GM19238 (cell line): ENCODE measurements at regions not wholly inside any gene's neighbourhood (a gene's known extent, or its start where the extent isn't known, plus 50 kb on each side); places are given as distances from the start of the nearest gene placed in this dataset.
"Not testable (repeated sequence)": the region's sequence is repeated elsewhere in the genome, so short reads cannot be mapped to it uniquely, and the experiment has no call there.

Source experiments
- DNase-seq: peaks from one replicate; pipeline ENCODE4 v3.0.0; 2011; ENCODE audit warnings: low spot score; ENCODE audit not compliant: insufficient read length

DNA sequence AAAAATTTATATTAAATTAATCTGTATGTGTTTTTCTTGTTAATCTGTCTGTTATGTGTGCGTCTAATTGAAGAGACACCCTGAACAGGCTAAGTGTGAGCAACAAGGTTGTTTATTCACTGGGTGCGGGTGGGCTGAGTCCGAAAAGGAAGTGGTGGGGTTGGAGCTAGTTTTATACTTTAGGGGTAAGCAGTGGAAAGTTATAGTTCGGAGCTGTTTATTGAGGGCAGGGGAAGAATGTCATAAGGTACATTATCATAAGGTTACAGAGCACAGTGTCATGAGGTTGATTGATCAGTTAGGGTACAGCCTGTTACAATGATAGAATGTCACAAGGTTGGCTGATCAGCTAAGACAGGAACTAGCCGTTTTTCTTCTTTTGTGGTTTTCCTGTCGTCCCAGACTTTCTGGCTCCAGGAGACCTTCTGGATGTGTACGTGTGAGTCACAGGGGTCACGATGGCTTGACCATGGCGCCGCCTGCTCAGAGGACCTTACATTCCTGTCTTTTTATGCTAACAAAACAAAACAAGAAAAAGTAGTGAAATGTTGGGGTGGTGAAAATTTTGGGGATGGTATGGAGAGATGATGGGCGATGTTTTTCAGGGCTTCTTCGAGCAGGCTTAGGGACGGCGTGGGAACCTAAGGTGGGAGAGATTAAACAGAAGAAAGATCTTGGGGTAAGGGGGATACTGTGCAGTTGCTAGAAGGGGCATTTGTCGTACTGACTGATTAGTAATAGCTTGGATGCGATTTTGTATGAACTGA is 754.0 kb upstream of the ADGRB3 start:
- no peak for DNase-seq

DNA sequence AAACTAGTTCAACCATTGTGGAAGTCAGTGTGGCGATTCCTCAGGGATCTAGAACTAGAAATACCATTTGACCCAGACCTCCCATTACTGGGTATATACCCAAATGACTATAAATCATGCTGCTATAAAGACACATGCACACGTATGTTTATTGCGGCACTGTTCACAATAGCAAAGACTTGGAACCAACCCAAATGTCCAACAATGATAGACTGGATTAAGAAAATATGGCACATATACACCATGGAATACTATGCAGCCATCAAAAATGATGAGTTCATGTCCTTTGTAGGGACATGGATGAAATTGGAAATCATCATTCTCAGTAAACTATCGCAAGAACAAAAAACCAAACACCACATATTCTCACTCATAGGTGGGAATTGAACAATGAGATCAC is 754.7 kb upstream of the ADGRB3 start:
- not testable (repeated sequence) for DNase-seq

- DNase-seq = not testable (repeated sequence)
Observed at GRCh38 chr6:67879928-67880327, 755.2 kb upstream of the ADGRB3 start.

DNA sequence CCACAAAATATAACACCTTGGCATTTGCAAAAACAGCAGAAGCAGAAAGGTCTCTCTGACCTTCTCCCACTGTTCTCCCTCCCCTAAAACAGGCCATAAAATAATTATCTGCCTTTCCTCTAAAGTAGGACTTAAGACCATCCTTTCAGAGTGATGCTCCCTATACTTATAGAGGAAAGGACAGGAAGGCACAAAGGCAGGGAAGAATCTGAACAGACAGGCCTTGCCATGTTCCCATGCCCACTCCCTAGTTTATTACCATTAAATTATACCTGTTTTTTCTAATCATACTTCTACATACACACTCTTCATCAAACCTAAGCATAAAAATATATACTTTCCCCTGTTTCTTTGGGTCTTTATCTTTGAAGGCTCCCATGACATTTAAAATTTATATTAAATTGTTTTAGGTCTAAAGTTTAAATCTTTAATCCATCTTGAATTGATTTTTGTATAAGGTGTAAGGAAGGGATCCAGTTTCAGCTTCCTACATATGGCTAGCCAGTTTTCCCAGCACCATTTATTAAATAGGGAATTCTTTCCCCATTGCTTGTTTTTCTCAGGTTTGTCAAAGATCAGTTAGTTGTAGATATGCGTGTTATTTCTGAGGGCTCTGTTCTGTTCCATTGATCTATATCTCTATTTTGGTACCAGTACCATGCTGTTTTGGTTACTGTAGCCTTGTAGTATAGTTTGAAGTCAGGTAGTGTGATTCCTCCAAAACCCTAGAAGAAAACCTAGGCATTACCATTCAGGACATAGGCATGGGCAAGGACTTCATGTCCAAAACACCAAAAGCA is 755.8 kb upstream of the ADGRB3 start:
- not testable (repeated sequence) for DNase-seq

GRCh38 chr6:67878216-67878615 is 756.9 kb upstream of the ADGRB3 start:
- not testable (repeated sequence) for DNase-seq

DNA sequence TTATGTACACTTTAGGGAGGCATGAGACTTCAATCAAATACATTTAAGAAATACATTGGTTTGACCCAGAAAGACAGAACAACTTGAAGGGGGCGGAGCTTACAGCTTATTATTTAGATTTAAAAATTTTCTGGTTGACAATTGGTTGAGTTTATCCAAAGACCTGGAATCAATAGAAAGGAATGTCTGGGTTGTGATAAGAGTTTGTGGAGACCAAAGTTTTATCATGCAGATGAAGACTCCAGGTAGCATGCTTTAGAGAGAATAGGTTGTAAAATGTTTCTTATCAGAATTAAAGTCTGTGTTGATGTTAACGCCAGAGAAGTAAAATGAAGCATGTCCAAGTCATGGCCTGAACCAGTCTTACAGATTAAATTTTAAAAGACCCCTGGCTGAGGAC is 757.8 kb upstream of the ADGRB3 start:
- DNase-seq = no peak

DNA sequence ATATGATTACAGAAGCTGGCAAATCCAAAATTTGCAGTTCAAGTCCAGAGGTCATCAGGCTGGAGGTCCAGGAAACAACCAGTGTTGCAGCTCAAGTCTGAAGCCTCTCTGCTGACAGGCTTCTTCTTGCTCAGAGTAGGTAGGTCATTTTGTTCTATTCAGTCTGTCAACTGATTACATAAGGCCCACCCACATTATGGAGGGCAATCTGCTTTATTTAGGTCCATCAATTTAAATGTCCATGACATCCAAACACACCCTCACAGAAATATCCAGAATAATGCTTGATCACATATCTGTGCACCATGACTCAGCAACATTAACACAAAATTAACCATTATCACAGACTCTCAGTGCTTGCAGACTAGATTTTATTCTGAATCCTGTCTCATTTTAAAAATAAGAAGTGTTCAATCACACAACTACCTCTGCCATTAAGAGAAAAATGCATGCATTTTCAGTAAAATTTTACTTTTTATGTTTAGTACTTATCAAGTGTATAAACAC is 759.2 kb upstream of the ADGRB3 start:
- DNase-seq = no peak

DNA sequence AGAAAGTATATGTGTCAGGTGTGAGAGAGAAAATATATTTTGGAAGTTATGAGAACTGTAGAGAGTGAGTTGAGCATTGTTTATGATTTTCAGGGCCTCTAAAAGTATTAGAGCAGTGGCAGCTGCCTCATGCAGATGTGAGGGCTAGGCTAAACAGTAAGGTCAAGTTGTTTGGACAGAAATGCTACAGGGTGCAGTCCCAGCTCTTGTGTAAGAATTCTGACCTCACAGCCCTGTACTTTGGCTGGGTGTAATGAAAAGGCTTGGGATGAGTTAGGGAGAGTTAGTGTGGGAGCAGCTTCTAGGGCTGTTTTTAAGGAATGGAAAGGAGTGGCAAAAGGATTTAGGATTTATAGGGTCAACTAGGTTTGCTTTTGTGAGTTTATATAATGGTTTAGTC is 764.8 kb upstream of the ADGRB3 start:
- no peak for DNase-seq

- DNase-seq = no peak
Observed at GRCh38 chr6:67863346-67863745, 771.7 kb upstream of the ADGRB3 start.

DNA sequence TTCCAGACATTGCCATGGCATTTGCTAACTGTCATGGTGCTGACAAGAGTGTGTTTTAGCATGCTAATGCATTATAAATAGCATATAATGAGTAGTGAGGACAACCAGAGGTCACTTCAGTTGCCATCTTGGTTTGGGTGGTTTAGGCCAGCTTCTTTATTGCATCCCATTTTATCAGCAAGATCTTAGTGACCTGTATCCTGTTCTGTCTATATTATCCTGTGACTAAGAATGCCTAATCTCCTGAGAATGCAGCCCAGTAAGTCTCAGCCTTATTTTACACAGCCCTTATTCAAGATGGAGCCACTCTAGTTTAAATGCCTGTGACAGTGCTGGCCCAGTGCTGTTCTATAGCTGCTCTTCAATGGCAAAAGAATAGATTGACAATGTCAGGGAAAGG is 781.0 kb upstream of the ADGRB3 start:
- DNase-seq = no peak

GRCh38 chr6:67839818-67840217 is 795.3 kb upstream of the ADGRB3 start:
- no peak for DNase-seq

DNA sequence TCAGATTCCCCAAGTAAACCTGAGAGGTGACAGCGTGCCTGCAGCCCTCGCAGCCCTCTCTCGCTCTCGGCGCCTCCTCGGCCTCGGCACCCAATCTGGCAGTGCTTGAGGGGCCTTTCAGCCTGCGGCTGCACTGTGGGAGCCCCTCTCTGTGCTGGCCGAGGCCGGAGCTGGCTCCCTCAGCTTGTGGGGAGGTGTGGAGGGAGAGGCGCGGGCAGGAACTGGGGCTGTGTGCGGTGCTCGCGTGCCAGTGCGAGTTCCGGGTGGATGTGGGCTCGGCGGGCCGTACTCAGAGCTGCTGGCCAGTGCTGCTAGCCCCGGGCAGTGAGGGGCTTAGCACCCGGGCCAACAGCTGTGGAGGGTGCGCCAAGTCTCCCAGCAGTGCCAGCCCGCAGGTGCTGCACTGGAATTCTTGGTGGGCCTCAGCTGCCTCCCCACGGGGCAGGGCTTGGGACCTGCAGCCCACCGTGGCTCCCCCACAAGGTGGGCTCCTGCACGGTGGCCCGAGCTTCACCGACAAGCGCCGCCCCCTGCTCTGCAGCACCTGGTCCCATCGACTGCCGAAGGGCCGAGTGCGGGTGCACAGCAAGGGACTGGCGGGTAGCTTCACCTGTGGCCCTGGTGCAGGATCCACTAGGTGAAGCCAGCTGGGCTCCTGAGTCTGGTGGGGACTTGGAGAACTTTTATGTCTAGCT is 809.7 kb upstream of the ADGRB3 start:
- no peak for DNase-seq

DNA sequence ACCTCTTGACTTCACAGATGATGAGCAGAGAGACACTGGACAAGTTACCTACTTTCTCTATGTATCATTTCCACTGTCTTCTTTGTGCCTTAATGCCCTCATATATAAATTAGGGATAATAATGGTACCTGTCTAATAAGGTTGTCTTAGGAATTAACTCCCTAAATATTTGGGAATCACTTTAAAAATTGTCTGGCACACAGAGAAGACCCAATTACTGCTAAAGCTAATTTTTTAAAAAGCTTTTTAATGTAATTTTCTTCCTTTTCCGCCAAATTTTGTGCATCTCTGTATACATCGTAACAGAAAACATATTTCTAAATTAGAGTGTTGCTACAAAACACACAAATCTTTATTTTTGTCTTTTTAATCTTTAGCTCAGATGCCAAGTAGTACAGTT is 816.8 kb upstream of the ADGRB3 start:
- no peak for DNase-seq

DNA sequence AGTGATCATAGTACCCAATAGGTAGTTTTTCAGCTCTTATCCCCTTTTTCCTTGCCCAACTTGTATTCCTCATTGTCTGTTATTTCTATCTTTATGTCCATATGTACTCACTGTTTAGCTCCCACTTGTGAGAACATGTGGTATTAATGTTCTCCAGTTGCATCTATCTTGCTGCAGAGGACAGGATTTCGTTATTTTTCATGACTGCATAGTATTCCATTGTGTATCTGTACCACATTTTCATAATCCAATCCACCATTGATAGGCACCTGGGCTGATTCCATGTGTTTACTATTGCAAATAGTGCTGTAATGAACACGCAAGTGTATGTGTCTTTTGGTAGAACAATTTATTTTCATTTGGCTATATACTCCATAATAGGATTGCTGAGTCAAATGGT is 819.5 kb upstream of the ADGRB3 start:
- DNase-seq = no peak

DNA sequence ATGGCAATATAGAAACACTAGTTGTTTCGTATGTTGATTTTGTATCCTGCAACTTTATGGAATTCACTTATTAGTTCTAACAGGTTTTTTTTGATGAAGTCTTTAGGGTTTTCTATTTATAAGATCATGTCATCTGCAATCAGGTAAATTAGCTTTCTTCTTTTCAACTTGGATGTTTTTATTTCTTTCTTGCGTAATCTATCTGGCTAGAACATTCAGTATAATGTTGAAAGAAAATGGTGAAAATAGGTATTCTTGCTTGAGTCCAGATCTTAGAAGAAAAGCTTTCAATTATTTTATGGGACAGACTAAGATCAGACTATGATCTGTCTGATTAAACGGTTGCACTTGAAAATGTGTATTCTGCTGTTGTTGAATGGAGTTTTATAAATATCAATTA is 820.8 kb upstream of the ADGRB3 start:
- DNase-seq = no peak

DNA sequence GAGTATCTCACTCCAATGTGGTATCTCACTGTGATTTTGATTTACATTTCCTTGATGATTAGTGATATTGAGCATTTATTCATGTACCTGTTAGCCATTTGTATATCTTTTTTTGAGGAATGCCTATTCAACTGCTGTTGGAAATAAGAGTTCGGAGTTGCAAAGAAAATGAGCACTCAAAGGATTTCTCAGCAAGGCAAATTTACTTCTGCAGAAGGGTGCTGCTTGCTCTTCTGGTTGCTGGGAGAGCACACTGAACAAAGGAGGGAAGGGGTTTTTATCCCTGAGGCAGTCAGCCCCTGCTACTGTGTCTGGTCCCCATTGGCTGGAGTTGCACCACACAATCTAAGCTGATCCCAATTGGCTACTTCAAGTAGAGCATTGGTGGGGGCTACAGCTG is 822.4 kb upstream of the ADGRB3 start:
- no peak for DNase-seq

- DNase-seq = no peak
Observed at GRCh38 chr6:67812125-67812524, 823.0 kb upstream of the ADGRB3 start.

DNA sequence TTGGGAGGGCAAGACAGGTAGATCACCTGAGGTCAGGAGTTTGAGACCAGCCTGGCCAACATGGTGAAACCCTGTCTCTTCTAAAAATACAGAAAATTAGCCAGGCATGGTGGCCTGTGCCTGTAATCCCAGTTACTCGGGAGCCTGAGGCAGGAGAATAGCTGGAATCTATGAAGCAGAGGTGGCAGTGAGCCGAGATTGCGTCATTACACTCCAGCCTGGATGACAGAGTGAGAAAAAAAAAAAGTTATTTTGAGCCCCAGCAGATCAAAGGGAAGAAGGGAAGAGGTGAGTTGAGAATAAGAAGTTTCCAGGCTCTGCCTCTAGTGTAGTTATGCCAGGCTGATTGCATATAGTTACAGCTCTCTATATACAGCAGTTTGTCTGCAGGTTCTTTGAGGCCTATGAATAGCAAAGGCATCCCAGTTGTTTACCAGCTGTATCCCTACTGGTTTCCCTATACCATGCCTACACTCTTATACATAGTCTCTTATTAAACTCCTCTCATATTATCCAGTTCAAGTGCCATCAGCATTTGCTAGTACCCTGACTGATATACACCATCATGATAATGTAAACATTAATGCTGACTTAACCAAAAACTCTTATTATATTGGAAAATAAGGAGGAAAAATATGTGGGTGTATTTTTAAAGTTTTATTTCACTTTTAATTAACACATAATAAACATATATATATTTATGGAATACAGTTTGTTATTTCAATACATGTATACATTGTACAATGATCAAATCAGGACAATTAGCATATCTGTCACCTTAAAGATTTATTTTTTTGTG is 823.6 kb upstream of the ADGRB3 start:
- DNase-seq = no peak

DNA sequence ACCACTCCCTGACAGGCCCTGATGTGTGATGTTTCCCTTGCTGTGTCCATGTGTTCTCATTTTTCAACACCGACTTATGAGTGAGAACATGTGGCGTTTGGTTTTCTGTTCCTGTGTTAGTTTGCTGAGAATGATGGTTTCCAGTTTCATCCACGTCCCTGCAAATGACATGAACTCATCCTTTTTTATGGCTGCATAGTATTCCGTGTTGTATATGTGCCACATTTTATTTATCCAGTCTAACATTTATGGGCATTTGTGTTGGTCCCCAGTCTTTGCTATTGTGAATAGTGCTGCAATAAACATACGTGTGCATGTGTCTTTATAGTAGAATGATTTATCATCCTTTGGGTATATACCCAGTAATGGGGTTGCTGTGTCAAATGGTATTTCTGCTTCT is 830.3 kb upstream of the ADGRB3 start:
- not testable (repeated sequence) for DNase-seq

GRCh38 chr6:67802771-67803170 is 832.3 kb upstream of the ADGRB3 start:
- no peak for DNase-seq

DNA sequence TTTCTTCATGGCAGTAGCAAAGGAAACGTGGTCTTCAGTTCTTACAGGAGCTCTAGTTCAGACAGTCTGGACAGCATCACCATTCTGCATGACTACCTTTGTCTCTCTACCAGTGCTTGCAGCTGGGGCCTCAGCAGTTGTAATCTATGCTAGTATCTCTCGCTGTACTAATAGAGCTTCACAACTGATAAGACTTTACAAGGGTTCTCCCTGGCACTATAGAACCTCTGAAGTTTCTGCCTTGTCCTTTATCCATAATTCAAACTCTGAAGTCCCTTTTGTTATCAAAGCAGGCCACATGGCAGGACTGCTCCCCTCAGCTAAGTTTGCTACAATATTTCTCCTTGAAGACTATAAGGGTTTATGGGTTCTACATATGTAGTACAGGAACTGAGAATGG is 842.1 kb upstream of the ADGRB3 start:
- DNase-seq = no peak
